GM12878 (cell line): ENCODE measurements at regions not wholly inside any gene's neighbourhood (a gene's known extent, or its start where the extent isn't known, plus 50 kb on each side); places are given as distances from the start of the nearest gene placed in this dataset.
A peak's percentile ranks its signal among the peaks of the same experiment; 100 is the strongest.

ENCODE experiments used
- ATAC-seq: fragments of 200-7000 bp; cut with Tn5 transposase; 3 replicates; pipeline ENCODE4 v1.9.1; 2020; ENCODE audit warnings: mild to moderate bottlenecking, moderate library complexity
- BruUV-seq: library from RNA; stranded (reverse); fragments of 400-500 nt; replicated peaks from 2 replicates; lab custom pipeline; 2021; lab: Mats Ljungman, UMichigan
- CTCF ChIA-PET: fragments of 300-600 bp; sonication (Branson Sonifier 250); formaldehyde crosslinking; extraction: SDS; loops from one replicate; lab custom pipeline; 2021; ENCODE audit warnings: inconsistent platforms; lab: Yijun Ruan, JAX
- POLR2A ChIA-PET: fragments of 350-600 bp; formaldehyde crosslinking; extraction: SDS; loops from one replicate; lab custom pipeline; 2021; ENCODE audit warnings: inconsistent platforms; lab: Charles Lee
- RAD21 ChIA-PET: fragments of 300-600 bp; sonication (Branson Sonifier 250); formaldehyde crosslinking; loops from one replicate; lab custom pipeline; 2023; ENCODE audit warnings: antibody characterized with exemption; ENCODE audit not compliant: unreplicated experiment; lab: Charles Lee
- SMC1A ChIA-PET: fragments of 300-600 bp; sonication (Branson Sonifier 250); formaldehyde crosslinking; loops from one replicate; lab custom pipeline; 2023; ENCODE audit not compliant: unreplicated experiment, uncharacterized antibody; lab: Charles Lee
- DNase-seq: peaks from one replicate; pipeline ENCODE4 v3.0.0-alpha.2; 2011; ENCODE audit warnings: low read depth, low spot score
- FAIRE-seq: peaks from 3 replicates; lab custom pipeline; 2011; peaks lifted over from hg19 to GRCh38; lab: Jason Lieb, UNC
- H2AFZ ChIP-seq: 2 replicates; pipeline ENCODE4 v1.6.0; 2011; ENCODE audit warnings: low read depth, low read length, control low read depth; ENCODE audit not compliant: control insufficient read depth
- H3K27ac ChIP-seq: 2 replicates; pipeline ENCODE4 v1.5.1; 2011; ENCODE audit warnings: control low read depth; ENCODE audit not compliant: control insufficient read depth, insufficient read depth
- H3K27me3 ChIP-seq, 2 experiments: replicated peaks in 1 of 2; 2 replicates each; pipeline versions ENCODE4 v1.6.0 to v1.6.1; 2011; ENCODE audit warnings: low read length in 1 of 2; ENCODE audit not compliant: control insufficient read depth in 2 of 2, insufficient read depth in 2 of 2
- H3K36me3 ChIP-seq, 2 experiments: 2 replicates each; pipeline ENCODE4 v1.5.1; 2011; ENCODE audit warnings: low read length in 1 of 2; ENCODE audit not compliant: control insufficient read depth in 2 of 2, insufficient read depth in 2 of 2
- H3K4me1 ChIP-seq: 2 replicates; pipeline ENCODE4 v1.6.1; 2011; ENCODE audit warnings: mild to moderate bottlenecking, low read length, moderate library complexity, mixed read lengths; ENCODE audit not compliant: control insufficient read depth, insufficient read depth
- H3K4me2 ChIP-seq: 2 replicates; pipeline ENCODE4 v1.6.0; 2011; ENCODE audit warnings: control low read depth; ENCODE audit not compliant: control insufficient read depth, insufficient read depth
- H3K4me3 ChIP-seq: fragments of 200-600 bp; sonication (generic); 2 replicates; pipeline ENCODE4 v1.5.1; 2016
- H3K79me2 ChIP-seq: 2 replicates; pipeline ENCODE4 v1.6.0; 2011; ENCODE audit warnings: low read length; ENCODE audit not compliant: control insufficient read depth, insufficient read depth
- H3K9ac ChIP-seq: 2 replicates; pipeline ENCODE4 v1.8.0; 2011; ENCODE audit warnings: low read length, control low read depth, mixed read lengths; ENCODE audit not compliant: control insufficient read depth, insufficient read depth
- H3K9me3 ChIP-seq: replicated peaks from 3 replicates; pipeline ENCODE4 v1.5.1; 2011; ENCODE audit warnings: mild to moderate bottlenecking, low read length; ENCODE audit not compliant: control insufficient read depth, insufficient read depth
- H4K20me1 ChIP-seq: 2 replicates; pipeline ENCODE4 v1.6.0; 2011; ENCODE audit not compliant: control insufficient read depth, insufficient read depth
- CEBPB ChIP-seq, 2 experiments: fragments of 150-350 bp in 1 of 2; IDR thresholded peaks; 2 replicates each; pipeline ENCODE4 v1.6.1; 2012 to 2014; ENCODE audit warnings: low read depth in 2 of 2, low read length in 2 of 2, borderline replicate concordance in 1 of 2, inconsistent platforms in 1 of 2
- CHD2 ChIP-seq: IDR thresholded peaks from 2 replicates; pipeline ENCODE4 v1.6.1; 2011; ENCODE audit warnings: low read depth, low read length, improper control_type of control experiment, borderline replicate concordance
- CREB1 ChIP-seq: IDR thresholded peaks from 2 replicates; pipeline ENCODE4 v1.6.1; 2012; ENCODE audit warnings: low read depth, mild to moderate bottlenecking, inconsistent platforms
- EED ChIP-seq: sonication (generic); IDR thresholded peaks from 2 replicates; pipeline ENCODE4 v1.6.1; 2016; ENCODE audit warnings: antibody characterized with exemption, low read depth
- HDGF ChIP-seq: fragments of 450-650 bp; IDR thresholded peaks from 2 replicates; pipeline ENCODE4 v1.6.1; 2016; ENCODE audit warnings: antibody characterized with exemption
- IKZF2 ChIP-seq, 2 experiments: fragments of 450-650 bp; IDR thresholded peaks; 2 replicates each; pipeline ENCODE4 v1.6.1; 2017; ENCODE audit warnings: mild to moderate bottlenecking in 2 of 2, moderate library complexity in 2 of 2
- MEF2A ChIP-seq: IDR thresholded peaks from 2 replicates; pipeline ENCODE4 v1.6.1; 2011; ENCODE audit warnings: low read depth, mild to moderate bottlenecking, low read length, moderate library complexity; ENCODE audit not compliant: insufficient read depth
- NFIC ChIP-seq: IDR thresholded peaks from 2 replicates; pipeline ENCODE4 v1.6.1; 2012; ENCODE audit warnings: low read depth, mild to moderate bottlenecking, inconsistent platforms, low read length, moderate library complexity
- POLR2AphosphoS5 ChIP-seq: IDR thresholded peaks from 2 replicates; pipeline ENCODE4 v1.6.1; 2011; ENCODE audit warnings: mild to moderate bottlenecking, low read length, inconsistent platforms
- RAD21 ChIP-seq: IDR thresholded peaks from 2 replicates; pipeline ENCODE4 v1.6.1; 2011; ENCODE audit warnings: mild to moderate bottlenecking, low read depth, low read length, moderate library complexity; ENCODE audit not compliant: insufficient read depth
- RUNX3 ChIP-seq: IDR thresholded peaks from 2 replicates; pipeline ENCODE4 v1.6.1; 2012; ENCODE audit warnings: low read length, inconsistent platforms
- SPI1 ChIP-seq: IDR thresholded peaks from 2 replicates; pipeline ENCODE4 v1.6.1; 2011; ENCODE audit warnings: low read depth, mild to moderate bottlenecking, low read length, moderate library complexity, borderline replicate concordance; ENCODE audit not compliant: insufficient read depth
- SRF ChIP-seq, 2 experiments: IDR thresholded peaks; 2 replicates each; pipeline ENCODE4 v1.6.1; 2011; ENCODE audit warnings: low read depth in 2 of 2, low read length in 2 of 2, mild to moderate bottlenecking in 1 of 2, moderate library complexity in 1 of 2
- WGBS: methylation state at CpG from one replicate; pipeline ENCODE4 v1.1.6; 2016; ENCODE audit warnings: low lambda C conversion rate; ENCODE audit not compliant: insufficient replicate concordance, insufficient coverage; ENCODE audit errors: missing lambda C conversion rate; 5-methylcytosine and 5-hydroxymethylcytosine counted together
- in situ Hi-C: fragments of 300-500 bp; cut with MboI; formaldehyde crosslinking; loops from 9 replicates; pipeline ENCODE4 v1.14.3; 2018; ENCODE audit warnings: mixed read lengths
- intact Hi-C: fragments of 100-400 bp; cut with micrococcal nuclease; formaldehyde crosslinking; loops from one replicate; pipeline ENCODE4 v1.14.2; 2022; ENCODE audit not compliant: unreplicated experiment
- TF ChIP-seq, protein P1 (sequence below): IDR thresholded peaks from 2 replicates; pipeline ENCODE4 v1.6.1; 2012; ENCODE audit warnings: improper control_type of control experiment, low read depth, low read length; ENCODE audit not compliant: insufficient replicate concordance
- TF ChIP-seq, protein P2 (sequence below): IDR thresholded peaks from 2 replicates; pipeline ENCODE4 v1.6.1; 2011; ENCODE audit warnings: borderline replicate concordance, low read depth, mild to moderate bottlenecking, moderate library complexity, mixed read lengths, low read length; ENCODE audit not compliant: insufficient read depth; ENCODE audit errors: extremely low read length

DNA sequence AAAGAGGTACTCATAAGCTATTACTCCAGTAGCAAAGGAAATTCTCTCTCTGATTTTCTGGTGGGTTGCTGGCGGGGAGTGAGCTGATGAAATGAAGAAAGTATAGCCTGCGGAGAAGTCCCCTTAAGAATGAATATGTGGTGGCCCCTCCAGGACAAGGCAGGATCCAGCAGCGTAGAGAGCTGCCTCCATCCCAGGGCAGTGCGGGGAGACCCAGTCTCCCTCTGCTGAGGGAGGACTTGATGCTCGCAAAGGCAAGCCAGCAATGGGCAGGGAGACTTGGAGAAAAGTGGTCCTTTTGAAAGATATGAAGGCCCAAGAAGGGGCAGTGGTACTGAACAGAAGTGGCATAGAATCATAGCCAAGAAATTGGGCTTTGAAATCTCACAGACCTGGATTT lies 106.0 kb upstream of the SLC44A3 start (continued):
- TF ChIP-seq POLR2AphosphoS5 (no peak), CREB1 (no peak), RAD21 (no peak)
- TF ChIP-seq, protein P1, sequence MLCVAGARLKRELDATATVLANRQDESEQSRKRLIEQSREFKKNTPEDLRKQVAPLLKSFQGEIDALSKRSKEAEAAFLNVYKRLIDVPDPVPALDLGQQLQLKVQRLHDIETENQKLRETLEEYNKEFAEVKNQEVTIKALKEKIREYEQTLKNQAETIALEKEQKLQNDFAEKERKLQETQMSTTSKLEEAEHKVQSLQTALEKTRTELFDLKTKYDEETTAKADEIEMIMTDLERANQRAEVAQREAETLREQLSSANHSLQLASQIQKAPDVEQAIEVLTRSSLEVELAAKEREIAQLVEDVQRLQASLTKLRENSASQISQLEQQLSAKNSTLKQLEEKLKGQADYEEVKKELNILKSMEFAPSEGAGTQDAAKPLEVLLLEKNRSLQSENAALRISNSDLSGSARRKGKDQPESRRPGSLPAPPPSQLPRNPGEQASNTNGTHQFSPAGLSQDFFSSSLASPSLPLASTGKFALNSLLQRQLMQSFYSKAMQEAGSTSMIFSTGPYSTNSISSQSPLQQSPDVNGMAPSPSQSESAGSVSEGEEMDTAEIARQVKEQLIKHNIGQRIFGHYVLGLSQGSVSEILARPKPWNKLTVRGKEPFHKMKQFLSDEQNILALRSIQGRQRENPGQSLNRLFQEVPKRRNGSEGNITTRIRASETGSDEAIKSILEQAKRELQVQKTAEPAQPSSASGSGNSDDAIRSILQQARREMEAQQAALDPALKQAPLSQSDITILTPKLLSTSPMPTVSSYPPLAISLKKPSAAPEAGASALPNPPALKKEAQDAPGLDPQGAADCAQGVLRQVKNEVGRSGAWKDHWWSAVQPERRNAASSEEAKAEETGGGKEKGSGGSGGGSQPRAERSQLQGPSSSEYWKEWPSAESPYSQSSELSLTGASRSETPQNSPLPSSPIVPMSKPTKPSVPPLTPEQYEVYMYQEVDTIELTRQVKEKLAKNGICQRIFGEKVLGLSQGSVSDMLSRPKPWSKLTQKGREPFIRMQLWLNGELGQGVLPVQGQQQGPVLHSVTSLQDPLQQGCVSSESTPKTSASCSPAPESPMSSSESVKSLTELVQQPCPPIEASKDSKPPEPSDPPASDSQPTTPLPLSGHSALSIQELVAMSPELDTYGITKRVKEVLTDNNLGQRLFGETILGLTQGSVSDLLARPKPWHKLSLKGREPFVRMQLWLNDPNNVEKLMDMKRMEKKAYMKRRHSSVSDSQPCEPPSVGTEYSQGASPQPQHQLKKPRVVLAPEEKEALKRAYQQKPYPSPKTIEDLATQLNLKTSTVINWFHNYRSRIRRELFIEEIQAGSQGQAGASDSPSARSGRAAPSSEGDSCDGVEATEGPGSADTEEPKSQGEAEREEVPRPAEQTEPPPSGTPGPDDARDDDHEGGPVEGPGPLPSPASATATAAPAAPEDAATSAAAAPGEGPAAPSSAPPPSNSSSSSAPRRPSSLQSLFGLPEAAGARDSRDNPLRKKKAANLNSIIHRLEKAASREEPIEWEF, result no peak

DNA sequence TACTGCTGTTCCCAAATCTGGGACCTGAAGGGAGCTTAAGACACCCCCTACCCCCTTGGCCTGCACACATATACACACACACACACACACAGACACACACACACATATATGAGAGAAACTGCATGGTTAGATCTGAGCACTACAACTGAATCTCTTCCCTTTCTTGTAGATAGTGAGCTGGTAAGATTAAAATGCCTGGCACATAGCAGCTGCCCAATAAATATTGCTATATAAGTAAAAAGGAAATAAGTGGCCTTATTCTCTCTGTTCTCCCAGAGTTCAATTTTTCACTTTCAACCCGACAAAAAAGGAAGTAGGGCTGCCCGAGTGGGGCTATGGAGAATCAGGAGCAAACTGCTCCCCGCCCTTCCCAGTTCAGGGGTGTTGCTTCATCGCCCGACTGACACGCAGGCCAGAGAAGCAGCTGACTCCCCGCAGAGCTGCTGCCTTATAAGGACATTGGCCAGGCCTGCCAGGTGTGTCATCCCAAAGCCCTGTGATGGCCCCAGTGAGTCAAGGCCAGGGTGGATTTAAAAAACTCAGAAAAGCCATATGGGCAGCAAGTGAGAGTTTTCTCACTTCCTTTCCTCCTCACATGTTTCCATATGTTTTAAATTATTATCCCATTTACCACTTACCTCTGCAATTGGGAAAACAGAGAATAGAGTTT lies 106.5 kb upstream of the SLC44A3 start:
- in situ Hi-C loops (no loop called here), intact Hi-C loops (no loop called here)
- no peak for DNase-seq
- WGBS, result 42% methylated on average over 7 of the region's 7 CpGs
- Histone ChIP-seq H3K79me2 (no peaks in the 10 kb centered on the region), H3K36me3 (no peaks in the 10 kb centered on the region), H3K27ac (no peak overlapping the region), H2AFZ (no peak overlapping the region), H3K4me3 (no peak overlapping the region), H4K20me1 (no peaks in the 10 kb centered on the region), H3K9me3 (no peaks in the 10 kb centered on the region), H3K27me3 (no peaks in the 10 kb centered on the region), H3K9ac (no peak overlapping the region), H3K4me1 (peaks cover 11% of the 10 kb centered on the region), H3K4me2 (no peak overlapping the region)
- no TSS peak for BruUV-seq
- TF ChIP-seq EED, result peak; percentile 78
- TF ChIP-seq MEF2A, result no peak
- peak in 1 of 2 experiments; percentile 40; a peak in 2 of 4 replicates for TF ChIP-seq IKZF2 (IDR thresholded peaks at IDR 0.05)
- TF ChIP-seq, protein P2, sequence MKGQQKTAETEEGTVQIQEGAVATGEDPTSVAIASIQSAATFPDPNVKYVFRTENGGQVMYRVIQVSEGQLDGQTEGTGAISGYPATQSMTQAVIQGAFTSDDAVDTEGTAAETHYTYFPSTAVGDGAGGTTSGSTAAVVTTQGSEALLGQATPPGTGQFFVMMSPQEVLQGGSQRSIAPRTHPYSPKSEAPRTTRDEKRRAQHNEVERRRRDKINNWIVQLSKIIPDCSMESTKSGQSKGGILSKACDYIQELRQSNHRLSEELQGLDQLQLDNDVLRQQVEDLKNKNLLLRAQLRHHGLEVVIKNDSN, result no peak
- TF ChIP-seq NFIC, result peak; percentile 44; the same call in 1 of the 2 replicates
- no peak for TF ChIP-seq CHD2
- TF ChIP-seq CEBPB (IDR thresholded peaks at IDR 0.05; ENCODE audit: borderline replicate concordance in 1 of 2, low read depth in 2 of 2, low read length in 2 of 2), result peak in 1 of 2 experiments; percentile 55; a peak in 1 of 4 replicates
- TF ChIP-seq HDGF, result no peak
- TF ChIP-seq SRF (IDR thresholded peaks at IDR 0.05; ENCODE audit: low read depth in 2 of 2, low read length in 2 of 2), result peak; percentile 85 to 96
- TF ChIP-seq POLR2AphosphoS5, result no peak
- 0 out of 2 replicates have a peak, but pooled peaks have one; percentile 16 for TF ChIP-seq SPI1
- TF ChIP-seq RUNX3, result peak; percentile 37; the same call in 1 of the 2 replicates
- ChIA-PET CTCF (interaction anchor here (1.3 to 1.4 kb wide), 2 partner anchors 9 to 330 kb away, joined by 3 to 5 read pairs; no protein-coding TSS in a partner anchor), SMC1A (interaction anchor here (0.6 kb wide), 1 partner anchor 85 kb away, joined by 3 read pairs; no protein-coding TSS in a partner anchor), POLR2A (interaction anchor here (1.0 kb wide), 1 partner anchor 8 kb away, joined by 4 read pairs; no protein-coding TSS in a partner anchor), RAD21 (no interaction called here)
- FAIRE-seq, result no peak
- ATAC-seq, result peak; percentile 89
